GM18517 (cell line): ENCODE measurements at regions not wholly inside any gene's neighbourhood (a gene's known extent, or its start where the extent isn't known, plus 50 kb on each side); places are given as distances from the start of the nearest gene placed in this dataset.
"Not testable (repeated sequence)": the region's sequence is repeated elsewhere in the genome, so short reads cannot be mapped to it uniquely, and the experiment has no call there.

Experiments
- ATAC-seq: cut with Tn5 transposase; IDR thresholded peaks from one replicate; pipeline ENCODE4 v1.9.1; 2021; ENCODE audit warnings: mild to moderate bottlenecking, moderate library complexity; ENCODE audit not compliant: unreplicated experiment

- ATAC-seq: no peak
These were observed 102.7 kb upstream of the CARMIL1 start for GRCh38 chr6:25176466-25176865.

GRCh38 chr6:25177500-25178028, 101.6 kb upstream of the CARMIL1 start:
- ATAC-seq: no peak

GRCh38 chr6:25178336-25179035, 100.7 kb upstream of the CARMIL1 start:
- ATAC-seq: no peak

GRCh38 chr6:25179051-25179778, 100.0 kb upstream of the CARMIL1 start:
- ATAC-seq: no peak

- ATAC-seq: no peak
These were observed 98.4 kb upstream of the CARMIL1 start for GRCh38 chr6:25180630-25181349.

- no peak for ATAC-seq
These were observed 97.8 kb upstream of the CARMIL1 start for GRCh38 chr6:25181350-25181724.

GRCh38 chr6:25181923-25182322, 97.3 kb upstream of the CARMIL1 start:
- ATAC-seq: no peak

GRCh38 chr6:25186919-25187318, 92.3 kb upstream of the CARMIL1 start:
- no peak for ATAC-seq

GRCh38 chr6:25188232-25188631, 90.9 kb upstream of the CARMIL1 start:
- no peak for ATAC-seq

- no peak for ATAC-seq
These were observed 86.3 kb upstream of the CARMIL1 start for GRCh38 chr6:25192590-25193459.

- no peak for ATAC-seq
These were observed 85.6 kb upstream of the CARMIL1 start for GRCh38 chr6:25193460-25194171.

- no peak for ATAC-seq
These were observed 84.9 kb upstream of the CARMIL1 start for GRCh38 chr6:25194172-25194678.

- ATAC-seq: no peak
These were observed 82.7 kb upstream of the CARMIL1 start for GRCh38 chr6:25196464-25196863.

GRCh38 chr6:25197111-25197510, 82.1 kb upstream of the CARMIL1 start:
- no peak for ATAC-seq

GRCh38 chr6:25199544-25199943, 79.6 kb upstream of the CARMIL1 start:
- ATAC-seq: no peak

GRCh38 chr6:25202504-25202903, 76.7 kb upstream of the CARMIL1 start:
- ATAC-seq: no peak

GRCh38 chr6:25205629-25206028, 73.5 kb upstream of the CARMIL1 start:
- ATAC-seq: no peak

- ATAC-seq: not testable (repeated sequence)
These were observed 71.6 kb upstream of the CARMIL1 start for GRCh38 chr6:25207453-25208155.

GRCh38 chr6:25215881-25216280, 63.3 kb upstream of the CARMIL1 start:
- no peak for ATAC-seq
